Tibial artery (tissue), 4 donors: ENCODE measurements at regions not wholly inside any gene's neighbourhood (a gene's known extent, or its start where the extent isn't known, plus 50 kb on each side); places are given as distances from the start of the nearest gene placed in this dataset.

Experiments used
- DNase-seq, 2 donors: peaks; one replicate each; pipeline ENCODE4 v3.0.0-alpha.2; 2019
- H3K27ac ChIP-seq, 2 donors: fragments of 200-600 bp; sonication (generic) in 1 of 2; 1 replicate in 1 of 2; 2 replicates in 1 of 2; pipeline ENCODE4 v1.5.1; 2018 to 2019; ENCODE audit warnings: mild to moderate bottlenecking in 1 of 2
- H3K27me3 ChIP-seq, 2 donors: fragments of 200-600 bp; sonication (generic) in 1 of 2; one replicate each; pipeline versions ENCODE4 v1.5.1 to v1.6.0; 2016 to 2019
- H3K36me3 ChIP-seq, 3 donors: fragments of 200-600 bp; sonication (generic) in 2 of 3; one replicate each; pipeline ENCODE4 v1.5.1; 2016 to 2019; ENCODE audit warnings: mild to moderate bottlenecking in 2 of 3
- H3K4me1 ChIP-seq, 4 donors: fragments of 200-600 bp; sonication (generic) in 2 of 4; 1 replicate in 3 of 4; 2 replicates in 1 of 4; pipeline ENCODE4 v1.5.1; 2016 to 2019
- H3K4me3 ChIP-seq, 2 donors: fragments of 200-600 bp; sonication (generic) in 1 of 2; 1 replicate in 1 of 2; 2 replicates in 1 of 2; pipeline ENCODE4 v1.5.1; 2018 to 2019; ENCODE audit warnings: mild to moderate bottlenecking in 2 of 2
- H3K9me3 ChIP-seq, 3 donors: fragments of 200-600 bp; sonication (generic) in 1 of 3; one replicate each; pipeline ENCODE4 v1.5.1; 2016 to 2019
- intact Hi-C: fragments of 100-400 bp; cut with DNase I; formaldehyde crosslinking; loops from one replicate; pipeline ENCODE4 v1.15.0; 2023; ENCODE audit warnings: low total_unique reads
- TF ChIP-seq, protein P1 (sequence below), 2 experiments: fragments of 200-600 bp in 1 of 2; fragments of 450-650 bp in 1 of 2; IDR thresholded peaks; one replicate each; pipeline ENCODE4 v1.5.1; 2017 to 2019; ENCODE audit warnings: antibody characterized with exemption in 2 of 2, mild to moderate bottlenecking in 1 of 2, moderate library complexity in 1 of 2

DNA sequence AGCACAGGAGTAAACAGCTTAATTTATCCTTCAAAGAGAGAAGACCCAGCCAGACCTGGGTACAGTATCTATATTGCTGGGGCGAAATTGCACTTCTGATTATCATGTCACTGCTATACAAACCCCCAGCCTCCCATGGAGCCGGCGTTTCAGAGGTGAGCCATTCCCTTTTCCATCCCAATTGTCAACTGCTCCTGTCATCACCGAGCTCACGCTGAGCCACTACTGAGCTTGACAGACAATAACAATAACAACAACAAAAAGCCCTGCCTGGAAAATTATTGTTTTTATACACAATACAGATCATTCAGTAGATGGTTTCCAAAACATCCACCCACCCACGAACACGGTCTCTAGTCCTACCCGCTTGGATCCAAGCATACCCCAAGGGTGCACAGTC lies 129.0 kb upstream of the JARID2 start:
- TF ChIP-seq, protein P1, sequence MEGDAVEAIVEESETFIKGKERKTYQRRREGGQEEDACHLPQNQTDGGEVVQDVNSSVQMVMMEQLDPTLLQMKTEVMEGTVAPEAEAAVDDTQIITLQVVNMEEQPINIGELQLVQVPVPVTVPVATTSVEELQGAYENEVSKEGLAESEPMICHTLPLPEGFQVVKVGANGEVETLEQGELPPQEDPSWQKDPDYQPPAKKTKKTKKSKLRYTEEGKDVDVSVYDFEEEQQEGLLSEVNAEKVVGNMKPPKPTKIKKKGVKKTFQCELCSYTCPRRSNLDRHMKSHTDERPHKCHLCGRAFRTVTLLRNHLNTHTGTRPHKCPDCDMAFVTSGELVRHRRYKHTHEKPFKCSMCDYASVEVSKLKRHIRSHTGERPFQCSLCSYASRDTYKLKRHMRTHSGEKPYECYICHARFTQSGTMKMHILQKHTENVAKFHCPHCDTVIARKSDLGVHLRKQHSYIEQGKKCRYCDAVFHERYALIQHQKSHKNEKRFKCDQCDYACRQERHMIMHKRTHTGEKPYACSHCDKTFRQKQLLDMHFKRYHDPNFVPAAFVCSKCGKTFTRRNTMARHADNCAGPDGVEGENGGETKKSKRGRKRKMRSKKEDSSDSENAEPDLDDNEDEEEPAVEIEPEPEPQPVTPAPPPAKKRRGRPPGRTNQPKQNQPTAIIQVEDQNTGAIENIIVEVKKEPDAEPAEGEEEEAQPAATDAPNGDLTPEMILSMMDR (IDR thresholded peaks at IDR 0.05): no peak
- no peak for DNase-seq
- no peaks in the 10 kb centered on the region for H3K27me3 ChIP-seq
- H3K9me3 ChIP-seq: no peaks in the 10 kb centered on the region
- no peaks in the 10 kb centered on the region for H3K36me3 ChIP-seq
- no peaks in the 10 kb centered on the region for H3K4me1 ChIP-seq
- no peak overlapping the region for H3K4me3 ChIP-seq
- H3K27ac ChIP-seq: no peak overlapping the region
- intact Hi-C loops: no loop called here

GRCh38 chr6:15121443-15121842 lies 124.4 kb upstream of the JARID2 start:
- TF ChIP-seq, protein P1 (IDR thresholded peaks at IDR 0.05): no peak

DNA sequence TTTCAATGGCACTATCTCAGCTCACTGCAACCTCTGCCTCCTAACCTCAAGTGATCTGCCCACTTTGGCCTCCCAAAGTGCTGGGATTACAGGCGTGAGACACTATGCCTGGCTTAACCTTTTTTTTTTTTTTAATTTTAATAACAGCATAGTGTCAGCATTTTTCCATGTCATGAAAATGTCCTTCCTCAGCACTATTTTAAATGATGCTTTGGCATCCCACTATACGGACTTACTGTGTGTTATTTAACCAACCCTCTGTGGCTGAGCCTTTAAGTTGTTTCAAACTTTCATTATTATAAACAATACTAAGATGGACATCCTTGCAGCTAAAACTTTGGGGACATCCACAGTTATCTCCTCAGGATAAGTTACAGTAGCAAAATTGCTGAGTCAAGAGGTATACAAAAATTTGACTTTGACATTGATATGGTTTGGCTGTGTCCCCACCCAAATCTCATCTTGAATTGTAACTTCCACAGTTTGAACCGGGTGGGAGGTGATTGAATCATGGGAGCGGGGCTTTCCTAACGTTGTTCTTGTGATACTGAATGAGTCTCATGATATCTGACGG lies 123.8 kb upstream of the JARID2 start:
- intact Hi-C loops: no loop called here
- H3K4me1 ChIP-seq: no peaks in the 10 kb centered on the region
- TF ChIP-seq, protein P1 (IDR thresholded peaks at IDR 0.05): no peak
- no peak for DNase-seq
- H3K9me3 ChIP-seq: no peaks in the 10 kb centered on the region
- no peak overlapping the region for H3K27ac ChIP-seq
- H3K27me3 ChIP-seq: peaks cover 0 to 3% of the 10 kb centered on the region in 2 donors
- no peaks in the 10 kb centered on the region for H3K36me3 ChIP-seq
- no peak overlapping the region for H3K4me3 ChIP-seq

More at GRCh38 chr6:15121443-15121842, 124.4 kb upstream of the JARID2 start:
- Histone ChIP-seq H3K4me3 (no peak overlapping the region), H3K27me3 (peaks cover 0 to 3% of the 10 kb centered on the region in 2 donors), H3K4me1 (no peaks in the 10 kb centered on the region), H3K9me3 (no peaks in the 10 kb centered on the region), H3K27ac (no peak overlapping the region), H3K36me3 (no peaks in the 10 kb centered on the region)
- no peak for DNase-seq
- intact Hi-C loops: no loop called here

DNA sequence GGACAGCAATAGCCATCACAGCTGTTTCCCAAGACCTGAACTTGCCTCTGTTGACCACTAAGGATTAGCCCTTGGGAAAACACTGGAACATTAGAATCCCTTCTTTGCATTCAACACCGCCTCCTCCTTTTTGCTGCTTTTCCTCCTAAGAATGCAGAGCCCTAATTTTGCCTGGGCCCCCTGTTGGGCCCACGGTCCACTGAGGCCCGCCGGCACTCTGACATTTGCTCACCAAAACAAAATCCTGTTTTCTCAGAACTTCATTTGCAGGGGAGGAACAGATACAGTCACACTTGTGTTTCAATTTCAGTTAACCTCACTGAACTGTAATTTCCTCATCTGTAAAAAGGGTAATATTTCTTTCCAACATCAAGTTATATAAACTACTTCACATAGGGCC lies 116.0 kb upstream of the JARID2 start:
- no peak overlapping the region for H3K4me3 ChIP-seq
- H3K9me3 ChIP-seq: no peaks in the 10 kb centered on the region
- TF ChIP-seq, protein P1 (IDR thresholded peaks at IDR 0.05): no peak
- no peak for DNase-seq
- intact Hi-C loops: no loop called here
- H3K27me3 ChIP-seq: peaks cover 0 to 3% of the 10 kb centered on the region in 2 donors
- H3K27ac ChIP-seq: no peak overlapping the region
- no peaks in the 10 kb centered on the region for H3K36me3 ChIP-seq
- H3K4me1 ChIP-seq: no peaks in the 10 kb centered on the region

- Histone ChIP-seq H3K36me3 (no peaks in the 10 kb centered on the region), H3K27ac (no peak overlapping the region), H3K4me1 (no peaks in the 10 kb centered on the region), H3K4me3 (no peak overlapping the region), H3K27me3 (no peaks in the 10 kb centered on the region), H3K9me3 (no peaks in the 10 kb centered on the region)
- no peak for DNase-seq
- intact Hi-C loops: no loop called here
- TF ChIP-seq, protein P1 (IDR thresholded peaks at IDR 0.05): no peak
Observed at GRCh38 chr6:15131234-15131633, 114.6 kb upstream of the JARID2 start.

DNA sequence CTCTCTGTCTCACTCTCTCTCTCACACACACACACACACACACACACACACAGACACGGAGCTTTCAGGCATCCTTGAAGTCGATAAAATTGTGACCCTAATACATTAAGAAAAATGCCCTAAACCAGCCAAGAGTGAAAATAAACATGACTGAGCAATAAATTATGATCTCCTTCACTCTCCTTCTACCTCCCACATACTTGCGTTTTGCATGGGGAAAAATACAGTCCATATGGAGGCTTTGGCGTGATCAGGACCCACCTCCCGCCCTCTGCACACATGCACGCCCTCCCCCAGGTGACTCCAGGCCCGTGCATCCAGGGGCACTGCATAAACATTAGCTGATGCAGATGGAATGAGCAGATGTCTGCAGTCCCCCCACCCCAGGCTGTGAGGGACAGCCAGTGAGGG lies 114.2 kb upstream of the JARID2 start:
- DNase-seq: no peak
- intact Hi-C loops: no loop called here
- no peak overlapping the region for H3K4me3 ChIP-seq

More for the DNA sequence above, 114.2 kb upstream of the JARID2 start:
- TF ChIP-seq, protein P1 (IDR thresholded peaks at IDR 0.05): no peak
- Histone ChIP-seq H3K27me3 (no peaks in the 10 kb centered on the region), H3K4me1 (no peaks in the 10 kb centered on the region), H3K9me3 (no peaks in the 10 kb centered on the region), H3K27ac (no peak overlapping the region), H3K36me3 (no peaks in the 10 kb centered on the region)
